ENCODE measurements at regions not wholly inside any gene's neighbourhood (a gene's known extent, or its start where the extent isn't known, plus 50 kb on each side); places are given as distances from the start of the nearest gene placed in this dataset.
"Not testable (repeated sequence)": the region's sequence is repeated elsewhere in the genome, so short reads cannot be mapped to it uniquely, and the experiment has no call there.

GRCh38 chr16:52113533-52114183, 433.3 kb downstream of the TOX3 start:
- no peak for DNase-seq (ENCODE audit: low read depth in 2 of 3, low spot score in 2 of 3)

- not testable (repeated sequence) for DNase-seq (ENCODE audit: low read depth in 2 of 3, low spot score in 2 of 3)
Measured at GRCh38 chr16:52104993-52105392, 441.9 kb downstream of the TOX3 start.

- DNase-seq (ENCODE audit: low read depth in 2 of 3, low spot score in 2 of 3), result no peak
Measured at GRCh38 chr16:52103791-52104190, 443.2 kb downstream of the TOX3 start.

GRCh38 chr16:52101246-52101645, 445.7 kb downstream of the TOX3 start:
- no peak for DNase-seq (ENCODE audit: low read depth in 2 of 3, low spot score in 2 of 3)

- no peak for DNase-seq (ENCODE audit: low read depth in 2 of 3, low spot score in 2 of 3)
Measured at GRCh38 chr16:52099382-52099781, 447.6 kb downstream of the TOX3 start.

GRCh38 chr16:52095471-52095870, 451.5 kb downstream of the TOX3 start:
- DNase-seq (ENCODE audit: low read depth in 2 of 3, low spot score in 2 of 3), result no peak

GRCh38 chr16:52092126-52092525, 454.8 kb downstream of the TOX3 start:
- DNase-seq (ENCODE audit: low read depth in 2 of 3, low spot score in 2 of 3), result no peak

- no peak for DNase-seq (ENCODE audit: low read depth in 2 of 3, low spot score in 2 of 3)
Measured at GRCh38 chr16:52090080-52090479, 456.9 kb downstream of the TOX3 start.

GRCh38 chr16:52089476-52089875, 457.5 kb downstream of the TOX3 start:
- no peak for DNase-seq (ENCODE audit: low read depth in 2 of 3, low spot score in 2 of 3)

- DNase-seq (ENCODE audit: low read depth in 2 of 3, low spot score in 2 of 3), result no peak
Measured at GRCh38 chr16:52086901-52087300, 460.0 kb downstream of the TOX3 start.

- no peak for DNase-seq (ENCODE audit: low read depth in 2 of 3, low spot score in 2 of 3)
Measured at GRCh38 chr16:52078716-52079655, 468.0 kb downstream of the TOX3 start.

GRCh38 chr16:52077607-52078006, 469.3 kb downstream of the TOX3 start:
- no peak for DNase-seq (ENCODE audit: low read depth in 2 of 3, low spot score in 2 of 3)

- DNase-seq (ENCODE audit: low read depth in 2 of 3, low spot score in 2 of 3), result no peak
Measured at GRCh38 chr16:52076801-52077201, 470.1 kb downstream of the TOX3 start.

GRCh38 chr16:52076332-52076731, 470.6 kb downstream of the TOX3 start:
- no peak for DNase-seq (ENCODE audit: low read depth in 2 of 3, low spot score in 2 of 3)

GRCh38 chr16:52074133-52074532, 472.8 kb downstream of the TOX3 start:
- DNase-seq (ENCODE audit: low read depth in 2 of 3, low spot score in 2 of 3), result no peak

GRCh38 chr16:52073024-52073423, 473.9 kb downstream of the TOX3 start:
- DNase-seq (ENCODE audit: low read depth in 2 of 3, low spot score in 2 of 3), result no peak

GRCh38 chr16:52071101-52071500, 475.8 kb downstream of the TOX3 start:
- DNase-seq (ENCODE audit: low read depth in 2 of 3, low spot score in 2 of 3), result no peak

- no peak for DNase-seq (ENCODE audit: low read depth in 2 of 3, low spot score in 2 of 3)
Measured at GRCh38 chr16:52070341-52071057, 476.4 kb downstream of the TOX3 start.

GRCh38 chr16:52069866-52070265, 477.1 kb downstream of the TOX3 start:
- no peak for DNase-seq (ENCODE audit: low read depth in 2 of 3, low spot score in 2 of 3)

- DNase-seq (ENCODE audit: low read depth in 2 of 3, low spot score in 2 of 3), result no peak
Measured at GRCh38 chr16:52068447-52069074, 478.4 kb downstream of the TOX3 start.

GRCh38 chr16:52066962-52067361, 480.0 kb downstream of the TOX3 start:
- DNase-seq (ENCODE audit: low read depth in 2 of 3, low spot score in 2 of 3), result no peak
